ENCODE measurements at regions not wholly inside any gene's neighbourhood (a gene's known extent, or its start where the extent isn't known, plus 50 kb on each side); places are given as distances from the start of the nearest gene placed in this dataset.

GRCh38 chr9:115694014-115694413 is 459.6 kb upstream of the PAPPA start:
- no peak for TF ChIP-seq CTCF (IDR thresholded peaks at IDR 0.05)
- no peak for TF ChIP-seq POLR2A (IDR thresholded peaks at IDR 0.05)
